Body of pancreas (tissue), 4 donors: ENCODE measurements at regions not wholly inside any gene's neighbourhood (a gene's known extent, or its start where the extent isn't known, plus 50 kb on each side); places are given as distances from the start of the nearest gene placed in this dataset.

Source experiments
- POLR2A ChIP-seq, 3 donors: fragments of 450-650 bp; IDR thresholded peaks; one replicate each; pipeline ENCODE4 v1.6.1; 2016; ENCODE audit warnings: antibody characterized with exemption in 3 of 3, mild to moderate bottlenecking in 2 of 3
- TF ChIP-seq, protein P1 (sequence below), 7 experiments: fragments of 450-650 bp in 4 of 7; fragments of 200-600 bp in 3 of 7; sonication (generic) in 3 of 7; IDR thresholded peaks; one replicate each; pipeline ENCODE4 v1.5.1; 2016 to 2019; ENCODE audit warnings: antibody characterized with exemption in 7 of 7

DNA sequence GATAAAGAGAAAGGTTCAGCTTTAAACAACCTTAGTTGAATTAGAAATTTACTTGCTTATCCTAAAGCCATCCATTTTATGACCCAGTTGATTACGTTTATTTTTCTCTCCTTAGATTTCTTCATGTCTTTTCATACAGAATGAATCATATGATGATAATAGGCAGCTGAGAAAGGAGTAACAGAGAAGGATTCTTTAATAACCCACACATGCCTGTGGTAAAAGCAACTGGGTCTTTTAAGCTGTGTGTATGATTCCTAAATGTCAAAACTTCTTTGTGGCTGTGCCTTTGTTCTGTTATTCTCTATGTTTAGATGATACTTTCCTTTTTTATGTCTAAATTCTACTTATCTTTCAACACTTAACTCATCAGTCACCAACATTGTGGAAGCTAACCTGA lies 626.5 kb downstream of the NCAM2 start:
- TF ChIP-seq POLR2A (IDR thresholded peaks at IDR 0.05) = no peak
- TF ChIP-seq, protein P1, sequence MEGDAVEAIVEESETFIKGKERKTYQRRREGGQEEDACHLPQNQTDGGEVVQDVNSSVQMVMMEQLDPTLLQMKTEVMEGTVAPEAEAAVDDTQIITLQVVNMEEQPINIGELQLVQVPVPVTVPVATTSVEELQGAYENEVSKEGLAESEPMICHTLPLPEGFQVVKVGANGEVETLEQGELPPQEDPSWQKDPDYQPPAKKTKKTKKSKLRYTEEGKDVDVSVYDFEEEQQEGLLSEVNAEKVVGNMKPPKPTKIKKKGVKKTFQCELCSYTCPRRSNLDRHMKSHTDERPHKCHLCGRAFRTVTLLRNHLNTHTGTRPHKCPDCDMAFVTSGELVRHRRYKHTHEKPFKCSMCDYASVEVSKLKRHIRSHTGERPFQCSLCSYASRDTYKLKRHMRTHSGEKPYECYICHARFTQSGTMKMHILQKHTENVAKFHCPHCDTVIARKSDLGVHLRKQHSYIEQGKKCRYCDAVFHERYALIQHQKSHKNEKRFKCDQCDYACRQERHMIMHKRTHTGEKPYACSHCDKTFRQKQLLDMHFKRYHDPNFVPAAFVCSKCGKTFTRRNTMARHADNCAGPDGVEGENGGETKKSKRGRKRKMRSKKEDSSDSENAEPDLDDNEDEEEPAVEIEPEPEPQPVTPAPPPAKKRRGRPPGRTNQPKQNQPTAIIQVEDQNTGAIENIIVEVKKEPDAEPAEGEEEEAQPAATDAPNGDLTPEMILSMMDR (IDR thresholded peaks at IDR 0.05) = no peak
